GM21528 (cell line): ENCODE measurements at regions not wholly inside any gene's neighbourhood (a gene's known extent, or its start where the extent isn't known, plus 50 kb on each side); places are given as distances from the start of the nearest gene placed in this dataset.

ENCODE experiments used
- ATAC-seq: cut with Tn5 transposase; IDR thresholded peaks from one replicate; pipeline ENCODE4 v1.9.1; 2021; ENCODE audit warnings: mild to moderate bottlenecking, moderate library complexity; ENCODE audit not compliant: unreplicated experiment, low FRiP score

DNA sequence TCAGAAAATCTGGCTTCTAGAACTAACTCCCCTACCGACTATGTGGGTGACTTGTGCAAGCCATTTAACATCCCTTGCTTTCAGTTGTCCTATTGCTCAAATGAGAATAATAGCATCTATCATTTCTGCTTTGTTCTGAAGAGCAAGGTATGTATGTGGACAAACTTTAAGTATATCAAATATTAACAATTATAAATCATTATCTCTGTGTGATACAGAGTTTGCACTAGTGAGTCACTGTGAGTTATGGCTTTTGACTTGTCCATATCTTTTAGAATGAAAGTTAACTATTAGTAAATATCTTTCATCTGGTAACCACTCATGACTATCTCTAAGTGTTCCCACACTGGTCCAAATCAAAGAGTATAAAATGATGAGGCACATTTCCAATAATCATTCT is 812.9 kb upstream of the ADGRL2 start:
- ATAC-seq: no peak

DNA sequence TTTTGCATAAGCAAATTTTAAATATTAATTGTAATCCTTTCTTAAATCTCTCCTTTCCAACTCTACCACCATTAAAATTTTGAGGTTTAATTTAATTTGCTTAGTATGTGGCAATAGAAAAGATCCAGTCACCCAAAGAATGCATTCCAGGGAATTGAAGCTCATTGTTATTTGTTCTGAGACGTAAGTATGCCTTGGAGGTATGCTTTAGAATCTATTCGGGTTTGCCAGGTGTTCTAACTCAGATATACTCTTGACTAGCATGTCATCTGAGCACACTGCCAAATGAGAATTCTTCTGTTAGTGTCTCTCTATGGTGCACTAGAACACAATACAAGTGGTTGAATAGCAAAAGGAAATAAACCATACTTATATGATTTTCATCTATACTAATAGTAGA is 813.6 kb upstream of the ADGRL2 start:
- ATAC-seq: no peak

DNA sequence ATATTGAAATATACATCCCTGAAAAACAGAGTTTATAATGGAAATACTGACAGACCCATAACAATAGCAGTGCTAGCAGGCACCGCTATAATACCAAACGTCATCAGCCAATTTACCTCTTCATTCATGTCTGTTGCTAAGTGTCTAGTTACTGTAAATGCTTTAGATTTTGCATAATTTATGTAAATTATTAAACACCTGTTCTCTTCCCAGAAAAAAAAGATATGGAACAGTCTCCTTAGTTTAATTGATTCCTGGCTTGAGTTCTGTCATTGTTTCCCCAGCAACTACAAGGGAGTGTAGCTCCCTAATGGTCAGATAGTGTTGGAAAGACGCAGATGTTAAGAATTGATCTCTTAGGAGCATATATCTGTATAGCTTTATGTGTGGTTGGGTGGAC is 817.9 kb upstream of the ADGRL2 start:
- no peak for ATAC-seq

DNA sequence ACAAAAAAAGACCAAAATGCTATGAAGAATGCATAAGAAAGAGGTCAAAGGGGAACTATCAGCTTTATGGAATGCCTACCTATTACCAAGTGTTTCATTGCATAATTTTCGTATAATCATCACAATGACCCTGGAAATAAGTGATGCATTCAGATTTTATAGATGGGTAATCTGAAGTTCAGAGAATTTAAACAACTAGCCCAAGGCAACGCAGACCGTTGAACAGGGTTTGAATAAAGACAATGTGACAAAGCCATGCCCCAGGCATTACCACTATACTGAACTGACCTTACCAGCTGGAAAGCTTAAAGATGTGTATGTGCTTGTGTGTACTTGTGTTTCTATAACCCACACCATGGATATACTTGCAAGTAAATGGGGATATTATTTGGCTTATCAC is 827.6 kb upstream of the ADGRL2 start:
- ATAC-seq: no peak

DNA sequence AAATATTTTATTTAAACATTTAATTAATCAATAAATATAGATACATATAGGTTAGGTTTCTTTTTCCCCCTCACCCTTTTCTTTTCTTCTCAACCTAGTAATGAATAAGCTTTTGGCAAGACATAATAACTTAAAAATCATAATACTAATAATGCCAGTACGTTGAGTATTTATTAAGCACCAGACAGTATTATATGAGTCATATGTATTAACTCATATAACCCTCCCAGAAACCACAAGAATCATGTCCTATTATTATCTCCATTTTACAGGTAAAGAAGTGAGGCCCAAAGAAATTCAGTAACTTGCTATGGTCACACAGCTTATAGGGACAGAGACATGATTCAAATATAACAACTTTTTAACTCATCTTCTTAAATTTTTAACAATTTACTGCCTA is 834.5 kb upstream of the ADGRL2 start:
- no peak for ATAC-seq

DNA sequence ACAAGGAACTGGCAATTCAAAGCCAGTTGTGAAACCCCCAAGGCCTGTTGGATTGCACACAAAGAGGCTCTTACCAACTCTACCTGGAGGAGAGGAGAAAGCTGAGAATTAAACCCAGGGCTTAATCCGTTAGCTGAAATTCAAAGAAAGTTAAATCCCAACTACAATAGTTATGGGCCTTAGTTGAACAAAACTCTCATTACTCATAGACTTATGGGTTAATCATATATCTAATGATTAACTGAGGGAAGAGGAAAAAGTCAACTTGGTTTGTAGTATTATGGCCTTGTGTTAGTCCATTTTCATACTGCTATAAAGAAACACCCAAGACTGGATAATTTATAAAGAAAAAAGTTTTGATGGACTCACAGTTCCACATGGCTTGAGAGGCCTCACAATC is 838.2 kb upstream of the ADGRL2 start:
- ATAC-seq: no peak

DNA sequence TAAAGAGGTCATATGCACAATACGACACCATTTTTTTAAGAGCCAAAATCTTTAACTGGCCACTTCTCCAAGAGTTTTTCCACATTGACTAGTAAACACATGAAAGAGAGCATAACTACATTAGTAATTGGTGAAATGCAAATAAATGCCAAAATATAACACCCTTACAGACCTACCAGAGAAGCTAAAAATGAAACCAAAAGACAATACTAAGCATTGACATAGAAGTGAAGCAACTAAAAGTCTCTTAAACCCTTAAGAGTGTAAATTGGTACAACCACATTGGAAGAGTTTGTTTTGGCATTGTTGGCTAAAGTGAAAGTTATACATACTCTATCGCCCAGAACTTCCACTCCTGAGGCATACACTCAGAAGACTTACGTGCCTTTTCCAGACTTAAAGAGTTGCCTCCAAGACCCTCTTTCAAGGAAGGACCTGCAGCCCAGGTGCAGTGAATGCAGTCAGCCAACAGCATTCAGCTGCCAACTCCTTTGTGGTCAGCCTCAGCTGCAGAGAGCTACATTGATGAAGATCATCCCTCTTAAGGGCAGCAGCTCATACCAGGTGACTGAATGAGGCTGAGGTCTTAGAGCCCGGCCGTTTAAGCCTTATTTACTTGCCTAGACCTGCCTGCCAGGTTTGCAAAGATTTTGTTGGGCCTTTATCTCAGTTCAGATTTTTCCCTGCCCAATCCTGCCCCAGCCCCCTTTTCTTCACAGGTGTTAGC is 839.1 kb upstream of the ADGRL2 start:
- no peak for ATAC-seq

DNA sequence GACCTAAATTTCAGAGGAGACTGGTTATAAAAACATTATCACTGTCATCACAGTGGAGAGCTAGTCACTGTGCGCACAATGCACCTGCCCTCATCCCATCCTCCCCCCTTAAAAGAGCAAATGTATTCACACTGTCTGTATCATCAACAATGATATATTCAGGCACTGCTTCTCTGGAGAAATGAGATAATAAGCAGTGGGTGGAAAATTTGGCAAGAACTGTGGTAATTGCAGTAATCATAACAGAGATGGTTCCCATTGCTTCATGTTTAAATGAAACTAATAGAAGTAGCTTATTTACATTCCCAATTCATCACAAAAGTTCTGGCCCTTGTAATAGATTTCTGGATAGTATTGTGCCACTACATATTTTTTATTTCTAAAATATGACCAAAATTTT is 867.4 kb upstream of the ADGRL2 start:
- no peak for ATAC-seq

DNA sequence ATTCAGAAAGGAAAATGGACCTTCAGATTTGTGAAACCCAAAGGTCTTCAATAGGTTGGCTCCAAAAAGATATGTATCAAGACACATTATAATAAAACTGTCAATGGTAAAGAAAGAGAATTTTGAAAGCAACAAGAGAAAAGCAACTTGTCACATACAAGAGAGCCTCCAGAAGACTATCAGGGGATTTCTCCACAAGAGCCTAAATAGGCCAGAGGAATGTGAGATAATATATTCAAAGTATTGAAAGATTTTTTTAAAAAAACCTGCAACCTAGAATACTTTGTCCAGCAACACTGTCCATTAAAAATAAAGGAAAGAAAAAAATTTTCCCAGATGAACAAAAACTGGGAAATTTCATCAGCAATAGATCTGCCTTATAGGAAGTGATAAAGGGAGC is 869.6 kb upstream of the ADGRL2 start:
- no peak for ATAC-seq

DNA sequence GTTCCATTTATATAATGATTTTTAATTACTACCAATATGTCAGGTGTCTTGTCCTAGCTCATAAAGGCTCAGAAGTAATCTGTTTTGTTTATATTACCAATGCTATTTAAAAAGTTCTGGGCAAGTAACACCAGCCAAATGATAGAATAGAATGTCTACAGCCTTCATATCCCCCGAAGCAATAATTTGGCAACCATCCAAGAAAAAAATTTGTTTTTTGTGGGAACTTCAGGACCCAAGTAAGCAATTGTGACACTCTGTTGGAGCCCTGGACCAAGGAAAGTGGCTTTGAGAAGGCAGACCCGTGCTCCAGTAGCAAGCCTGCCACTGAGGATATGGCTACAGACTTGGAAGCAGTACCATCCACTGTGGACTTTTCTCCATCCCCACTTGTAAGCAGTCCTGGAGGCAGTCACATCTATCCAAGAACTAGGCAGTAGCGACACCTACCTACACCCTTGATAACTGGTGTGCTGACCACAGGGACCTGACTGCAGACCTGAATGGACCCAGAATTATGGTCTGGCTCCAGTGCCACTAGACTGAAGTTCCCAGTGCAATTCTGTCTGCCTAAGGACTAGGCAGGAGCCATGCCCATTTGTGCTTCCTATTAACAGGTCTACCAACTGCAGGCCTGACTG is 870.7 kb upstream of the ADGRL2 start:
- ATAC-seq: no peak

DNA sequence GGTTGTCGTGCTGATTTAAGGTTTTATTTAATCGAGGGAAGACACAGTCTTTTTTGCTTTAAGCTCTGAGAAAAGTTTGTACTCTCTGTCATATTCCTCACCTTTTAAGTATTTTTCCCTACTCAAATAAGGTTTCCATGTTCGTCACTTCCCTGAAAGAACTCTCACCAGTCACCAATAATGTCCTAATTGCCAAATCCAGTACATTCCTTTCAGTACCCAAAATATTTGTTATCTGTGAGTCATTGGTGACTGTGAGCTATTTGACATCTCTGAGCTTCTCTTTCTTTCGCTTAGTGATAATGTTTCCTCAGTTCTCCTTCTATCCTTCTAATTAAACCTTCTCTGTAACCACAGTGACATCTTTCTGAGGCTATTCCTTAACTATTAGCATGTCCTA is 874.2 kb upstream of the ADGRL2 start:
- ATAC-seq: no peak

DNA sequence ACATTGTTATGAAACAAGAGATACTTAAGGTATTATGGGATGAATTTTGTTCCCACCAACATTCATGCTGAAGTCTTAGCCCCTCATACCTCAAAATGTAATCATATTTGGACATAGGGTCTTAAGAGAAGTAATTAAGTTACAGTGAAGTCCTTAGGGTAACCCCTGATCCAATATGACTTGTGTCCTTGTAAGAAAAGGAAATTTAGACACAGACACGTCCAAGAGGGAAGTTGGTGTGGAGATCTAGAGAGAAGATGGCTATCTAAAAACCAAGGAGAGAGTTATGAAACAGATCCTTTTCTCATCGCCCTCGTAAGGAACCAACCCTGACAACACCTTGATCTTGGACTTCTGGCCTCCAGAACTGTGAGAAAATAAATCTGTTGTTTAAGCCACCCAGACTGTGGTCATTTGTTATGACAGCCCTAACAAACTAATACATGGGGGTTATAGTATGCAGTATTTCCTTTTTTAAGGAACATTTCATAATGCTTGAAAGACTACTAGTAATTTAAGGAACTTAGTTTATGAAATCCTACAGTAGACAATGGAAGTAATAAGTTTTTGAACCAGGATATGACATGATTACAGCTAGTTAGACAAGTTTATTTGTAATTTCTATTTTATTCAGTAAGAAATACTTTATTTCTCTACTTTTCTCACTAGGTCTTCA is 875.5 kb upstream of the ADGRL2 start:
- ATAC-seq: no peak

DNA sequence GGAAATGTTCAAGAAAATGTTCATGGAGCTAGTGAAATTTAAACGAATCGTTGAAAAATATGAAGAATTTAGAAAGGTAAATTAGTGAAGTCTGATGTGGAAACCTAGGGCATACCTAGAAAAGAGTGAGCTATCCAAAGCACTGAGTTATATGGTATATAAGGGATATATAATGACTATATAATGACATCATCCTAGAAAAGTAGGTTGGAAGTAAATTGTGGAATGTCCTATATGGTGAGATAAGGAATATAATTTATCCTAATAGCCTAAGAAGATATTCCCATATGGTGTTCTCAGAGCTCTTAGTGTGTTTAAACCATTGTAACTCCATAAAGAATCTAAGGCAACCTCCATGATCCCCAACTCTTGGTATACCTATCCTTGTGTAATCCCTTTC is 876.4 kb upstream of the ADGRL2 start:
- no peak for ATAC-seq

DNA sequence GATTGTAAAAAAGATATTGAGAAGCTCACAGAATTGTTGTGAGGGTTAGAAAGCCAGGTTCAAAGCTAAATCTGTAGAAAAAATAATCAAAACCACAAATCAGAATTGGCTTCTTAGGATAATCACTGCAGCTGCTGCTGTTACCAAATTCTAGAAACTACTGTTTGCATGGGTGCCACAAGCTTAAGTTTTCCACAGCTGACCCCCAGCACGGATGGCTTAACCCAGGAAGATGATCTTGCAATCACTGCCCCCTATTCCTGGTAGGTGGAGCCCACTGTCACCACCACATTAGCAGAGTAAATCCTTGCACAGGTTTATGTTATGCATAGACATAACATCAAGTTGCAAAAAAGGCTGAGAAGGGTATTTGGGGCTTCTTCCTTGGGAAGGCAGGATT is 877.8 kb upstream of the ADGRL2 start:
- ATAC-seq: no peak

DNA sequence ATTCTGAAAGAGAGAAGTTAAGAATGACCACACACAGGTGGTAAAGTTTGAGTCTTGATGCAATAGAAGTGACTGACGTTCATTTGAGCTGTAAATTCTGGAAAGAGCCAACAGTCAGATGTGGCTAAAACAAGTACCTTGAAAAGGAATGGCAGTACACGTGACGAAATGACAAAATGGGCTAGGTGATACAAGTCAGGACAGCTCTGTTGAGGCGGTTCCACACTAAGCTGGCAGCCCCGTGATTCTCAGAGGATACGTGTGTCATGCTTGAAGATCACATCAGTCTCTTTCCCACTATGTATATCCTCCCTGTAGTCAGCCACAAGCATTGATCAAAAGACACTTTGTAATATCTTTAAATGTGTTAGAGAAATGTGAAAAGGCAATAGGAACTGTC is 881.3 kb upstream of the ADGRL2 start:
- ATAC-seq: no peak

DNA sequence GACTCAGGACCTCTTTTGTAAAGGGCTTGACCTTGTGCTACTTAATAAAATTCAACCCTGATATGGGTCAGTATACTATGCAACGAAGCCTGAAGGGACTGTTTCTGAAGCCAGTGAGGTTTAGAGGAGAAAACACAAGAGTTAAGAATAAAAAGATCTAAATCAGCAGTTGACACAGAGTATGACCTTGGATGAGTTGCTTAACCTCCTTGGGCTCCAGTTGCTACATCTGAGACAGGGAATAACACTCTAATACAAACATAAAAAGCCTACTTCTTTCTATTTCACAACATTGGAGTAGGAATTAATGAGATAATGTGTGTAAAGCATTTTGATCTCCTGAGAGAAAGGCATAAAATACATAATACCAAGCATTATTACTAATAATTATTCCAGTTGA is 882.4 kb upstream of the ADGRL2 start:
- no peak for ATAC-seq

DNA sequence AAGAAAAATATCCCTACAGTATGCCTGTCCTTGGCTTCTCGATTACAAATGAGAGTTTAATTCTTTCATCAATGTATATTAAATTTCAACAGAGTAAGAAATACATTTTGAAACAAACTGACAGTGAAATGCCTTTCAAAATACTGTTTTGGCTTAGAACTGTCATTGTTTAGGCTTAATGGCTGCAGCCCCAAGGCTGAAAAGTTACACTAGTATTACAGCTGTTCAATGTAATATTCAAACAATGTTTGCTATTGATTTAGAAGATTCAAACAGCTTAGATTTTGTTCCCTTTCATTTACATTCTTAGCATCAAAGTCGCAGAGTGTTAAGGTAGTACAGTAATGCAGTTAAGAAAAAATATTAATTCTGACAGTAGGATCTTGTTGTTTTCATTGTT is 882.9 kb upstream of the ADGRL2 start:
- ATAC-seq: no peak

DNA sequence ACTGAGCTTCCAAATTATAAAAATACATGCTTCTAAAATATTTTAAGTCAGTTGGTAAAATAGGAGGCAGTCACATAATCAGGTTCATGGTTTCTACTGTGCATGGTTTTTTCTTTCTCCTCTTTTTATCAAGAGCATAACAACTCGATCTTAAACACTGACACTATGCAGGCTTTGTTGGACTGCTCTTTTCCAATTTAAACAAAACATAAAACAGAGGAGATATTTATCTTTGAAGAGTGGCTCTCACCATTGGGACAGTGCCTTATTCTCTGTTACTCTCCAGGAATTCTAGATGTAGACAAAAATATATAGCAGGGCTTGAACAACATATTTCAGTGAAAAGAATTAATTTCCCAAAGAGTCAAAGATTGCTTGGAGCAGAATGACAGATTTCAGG is 883.5 kb upstream of the ADGRL2 start:
- ATAC-seq: no peak

DNA sequence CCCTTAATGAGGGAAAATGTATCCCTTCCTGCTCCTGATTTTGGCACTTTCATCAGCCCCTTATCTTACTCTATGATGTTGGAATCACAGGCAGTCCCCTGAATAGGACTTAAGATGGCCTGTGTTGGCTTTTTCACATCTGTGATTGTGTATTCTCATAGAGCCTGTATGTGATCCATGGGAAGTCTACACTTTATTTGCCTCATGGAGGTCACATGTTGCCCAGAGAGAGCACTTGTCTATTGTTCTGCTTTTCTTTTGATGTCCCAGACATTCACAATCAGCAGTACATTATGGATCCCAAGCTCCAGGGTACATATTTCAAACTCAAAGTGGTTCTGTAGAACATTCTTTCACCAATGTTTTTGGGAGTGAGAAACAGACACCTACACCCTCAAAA is 885.2 kb upstream of the ADGRL2 start:
- ATAC-seq: no peak

DNA sequence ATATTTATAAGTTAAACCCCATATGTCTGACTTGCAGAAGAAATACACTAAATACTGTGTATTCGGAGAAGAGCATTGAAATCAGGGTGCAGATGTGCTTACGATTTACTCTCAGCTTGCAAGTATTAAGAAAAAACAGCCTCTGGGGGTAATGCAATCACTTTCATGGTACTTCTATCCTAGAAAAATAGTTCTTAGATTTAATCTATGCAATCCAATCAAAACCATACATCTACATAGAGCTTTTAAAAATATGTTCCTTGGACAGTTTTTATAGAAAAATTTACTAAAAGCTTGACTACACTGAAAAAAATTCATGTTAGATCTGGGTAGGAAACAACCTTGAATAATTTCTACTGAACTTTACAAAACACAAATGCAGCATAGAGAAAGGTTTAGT is 890.3 kb upstream of the ADGRL2 start:
- no peak for ATAC-seq

DNA sequence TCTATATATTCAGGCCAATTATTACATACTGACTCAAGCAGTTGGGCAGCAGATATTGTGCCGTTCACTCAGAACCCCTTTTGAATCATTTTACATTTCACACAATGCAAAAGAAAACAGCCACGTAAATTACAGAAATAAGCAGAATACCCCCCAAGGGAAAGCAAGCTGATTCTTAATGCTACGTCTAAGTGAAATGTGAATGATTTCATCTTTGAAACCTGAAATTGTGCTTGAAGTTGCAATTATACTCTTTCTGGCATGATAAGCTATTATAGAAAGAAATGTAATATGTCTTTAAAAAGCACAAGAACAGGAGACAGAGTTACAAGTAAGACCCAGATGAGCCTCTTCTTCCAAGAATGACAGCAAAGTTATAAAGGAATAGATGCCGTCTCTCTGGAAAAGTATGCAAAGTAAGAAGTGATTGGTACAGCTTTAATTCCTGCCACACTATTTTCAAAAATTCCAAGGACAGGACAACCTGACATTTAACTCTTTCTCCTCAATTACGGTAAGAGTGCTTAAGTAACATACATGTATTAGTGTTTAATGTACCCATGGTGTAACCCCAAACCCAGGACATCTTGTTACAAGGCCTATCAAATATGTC is 891.5 kb upstream of the ADGRL2 start:
- ATAC-seq: no peak
